Loucy (cell line): ENCODE measurements at regions not wholly inside any gene's neighbourhood (a gene's known extent, or its start where the extent isn't known, plus 50 kb on each side); places are given as distances from the start of the nearest gene placed in this dataset.

ENCODE experiments used
- H2AFZ ChIP-seq: fragments of 200-600 bp; sonication (generic); 2 replicates; pipeline ENCODE4 v1.6.0; 2016; ENCODE audit warnings: antibody characterized with exemption, mild to moderate bottlenecking, low read length, moderate library complexity
- H3F3A ChIP-seq: fragments of 200-600 bp; 2 replicates; pipeline ENCODE4 v1.6.0; 2016; ENCODE audit warnings: antibody characterized with exemption, low read depth, mild to moderate bottlenecking
- H3K27me3 ChIP-seq: fragments of 200-600 bp; sonication (generic); 2 replicates; pipeline ENCODE4 v1.6.1; 2014; ENCODE audit warnings: low read length, mild to moderate bottlenecking; ENCODE audit not compliant: insufficient read depth, poor library complexity, severe bottlenecking
- H3K36me3 ChIP-seq: fragments of 200-600 bp; sonication (generic); 2 replicates; pipeline ENCODE4 v1.6.1; 2016; ENCODE audit warnings: low read length; ENCODE audit not compliant: insufficient read depth
- H3K4me1 ChIP-seq: fragments of 200-600 bp; sonication (generic); 2 replicates; pipeline ENCODE4 v1.5.1; 2014; ENCODE audit warnings: low read length, mild to moderate bottlenecking; ENCODE audit not compliant: insufficient read depth, poor library complexity, severe bottlenecking
- H3K4me2 ChIP-seq: fragments of 200-600 bp; sonication (generic); 2 replicates; pipeline ENCODE4 v1.6.0; 2014; ENCODE audit warnings: antibody characterized with exemption, low read length, low read depth, mild to moderate bottlenecking; ENCODE audit not compliant: poor library complexity, severe bottlenecking
- H3K4me3 ChIP-seq: fragments of 200-600 bp; sonication (generic); 2 replicates; pipeline ENCODE4 v1.5.1; 2014; ENCODE audit warnings: low read length, mild to moderate bottlenecking, mixed read lengths; ENCODE audit not compliant: poor library complexity, severe bottlenecking
- H3K79me2 ChIP-seq: fragments of 200-600 bp; sonication (generic); 2 replicates; pipeline ENCODE4 v1.6.1; 2014; ENCODE audit warnings: low read length; ENCODE audit not compliant: insufficient read depth
- H3K9ac ChIP-seq: fragments of 200-600 bp; sonication (generic); 2 replicates; pipeline ENCODE4 v1.6.0; 2014; ENCODE audit warnings: mild to moderate bottlenecking, low read depth, low read length, moderate library complexity; ENCODE audit not compliant: poor library complexity, severe bottlenecking
- H3K9me2 ChIP-seq: fragments of 200-600 bp; sonication (generic); replicated peaks from 2 replicates; pipeline ENCODE4 v1.6.1; 2016; ENCODE audit warnings: low read depth, low read length, mixed read lengths
- H3K9me3 ChIP-seq: fragments of 200-600 bp; sonication (generic); 2 replicates; pipeline ENCODE4 v1.6.1; 2014; ENCODE audit warnings: mild to moderate bottlenecking, antibody characterized with exemption, low read length, low read depth; ENCODE audit not compliant: insufficient read depth
- H4K20me1 ChIP-seq: fragments of 200-600 bp; sonication (generic); 2 replicates; pipeline ENCODE4 v1.6.0; 2014; ENCODE audit warnings: antibody characterized with exemption, low read length, mild to moderate bottlenecking; ENCODE audit not compliant: insufficient read depth, poor library complexity, severe bottlenecking
- CTCF ChIP-seq: fragments of 200-600 bp; sonication (generic); conservative IDR thresholded peaks from 2 replicates; pipeline ENCODE4 v1.5.1; 2014; ENCODE audit warnings: mild to moderate bottlenecking, antibody characterized with exemption, low read length
- EZH2phosphoT487 ChIP-seq: fragments of 200-600 bp; IDR thresholded peaks from 2 replicates; pipeline ENCODE4 v1.6.1; 2018; ENCODE audit warnings: antibody characterized with exemption, mild to moderate bottlenecking, moderate library complexity, borderline replicate concordance

DNA sequence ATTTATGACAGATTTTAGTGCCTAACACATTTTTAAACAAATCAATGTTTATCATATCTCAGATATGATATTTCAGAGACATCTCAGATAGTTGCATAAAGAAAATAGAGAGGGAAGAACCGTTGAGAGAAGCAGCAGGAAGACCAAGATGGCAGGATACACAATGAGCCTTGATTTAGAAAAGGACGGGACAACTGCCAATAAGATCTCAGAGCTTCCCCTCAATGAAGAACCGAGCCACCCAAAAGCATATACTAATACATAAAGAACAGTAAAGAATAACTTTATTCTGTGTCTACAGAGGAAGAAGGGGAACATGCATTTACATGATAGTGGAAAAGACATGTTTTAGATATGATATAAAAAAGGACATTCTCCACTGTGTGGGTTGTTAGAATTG is 375.9 kb upstream of the SOX5 start:
- TF ChIP-seq EZH2phosphoT487 (no peak), CTCF (no peak)
- Histone ChIP-seq H3F3A (no peaks in the 10 kb centered on the region), H3K9me3 (no peaks in the 10 kb centered on the region), H3K4me3 (no peak overlapping the region), H3K79me2 (no peaks in the 10 kb centered on the region), H4K20me1 (no peaks in the 10 kb centered on the region), H3K4me2 (no peak overlapping the region), H3K27me3 (no peaks in the 10 kb centered on the region), H3K36me3 (no peaks in the 10 kb centered on the region), H3K9ac (no peak overlapping the region), H3K4me1 (no peaks in the 10 kb centered on the region), H2AFZ (no peak overlapping the region), H3K9me2 (no peaks in the 10 kb centered on the region)

DNA sequence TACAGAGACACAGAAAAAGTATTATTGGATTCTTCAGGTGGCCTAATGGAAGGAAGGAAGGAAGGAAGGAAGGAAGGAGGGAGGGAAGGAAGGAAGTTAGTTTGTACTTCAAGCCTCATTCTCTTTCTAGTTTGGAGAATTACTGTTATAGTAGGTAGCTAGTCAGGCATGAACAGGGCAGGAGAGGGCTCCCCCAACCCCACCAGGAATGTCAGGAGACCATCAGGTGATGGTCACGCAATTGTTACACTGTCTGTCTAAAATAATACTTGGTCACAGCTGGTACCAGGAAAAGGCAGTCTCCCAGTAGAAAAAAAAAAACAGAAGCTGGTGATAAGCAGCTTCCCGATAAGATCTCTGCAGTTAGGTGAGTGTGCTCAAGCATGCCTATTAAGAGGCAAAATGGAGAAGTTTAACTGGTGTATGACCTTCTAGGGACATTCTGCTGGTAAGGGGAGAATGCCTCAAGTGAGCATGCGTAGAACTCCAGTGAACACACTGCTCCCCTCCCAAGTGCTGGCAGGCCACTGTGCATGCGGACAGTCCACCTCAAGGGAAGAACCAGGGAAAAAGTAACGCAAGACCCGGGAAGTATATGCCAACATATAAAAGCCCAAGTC is 358.4 kb upstream of the SOX5 start:
- Histone ChIP-seq H2AFZ (no peak overlapping the region), H3K9me2 (no peaks in the 10 kb centered on the region), H3K4me2 (peak overlapping the region; percentile 28), H3K36me3 (no peaks in the 10 kb centered on the region), H3K4me3 (no peak overlapping the region), H3K9me3 (no peaks in the 10 kb centered on the region), H4K20me1 (no peaks in the 10 kb centered on the region), H3K27me3 (no peaks in the 10 kb centered on the region), H3K9ac (peak overlapping the region; percentile 29), H3K79me2 (no peaks in the 10 kb centered on the region), H3F3A (no peaks in the 10 kb centered on the region), H3K4me1 (peaks cover 32% of the 10 kb centered on the region)
- no peak for TF ChIP-seq CTCF
- no peak for TF ChIP-seq EZH2phosphoT487

DNA sequence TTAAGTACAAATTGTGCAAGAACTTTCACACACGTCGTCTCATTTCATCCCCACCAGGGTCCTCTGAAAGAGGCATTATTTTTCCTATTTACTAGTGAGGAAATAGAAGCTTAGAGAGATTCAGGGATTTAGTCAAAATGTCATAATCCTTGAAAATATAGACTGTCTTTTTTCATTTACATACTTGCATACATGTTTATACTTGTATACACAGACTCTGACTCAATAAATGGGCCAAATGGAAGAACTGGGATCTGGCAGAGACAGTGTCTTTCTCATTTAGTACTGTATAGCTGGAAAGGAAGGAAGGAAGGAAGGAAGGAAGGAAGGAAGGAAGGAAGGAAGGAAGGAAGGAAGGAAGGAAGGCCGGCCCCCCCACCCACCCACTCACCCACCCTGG is 357.7 kb upstream of the SOX5 start:
- Histone ChIP-seq H4K20me1 (no peaks in the 10 kb centered on the region), H2AFZ (no peak overlapping the region), H3K27me3 (no peaks in the 10 kb centered on the region), H3K36me3 (no peaks in the 10 kb centered on the region), H3K9me3 (no peaks in the 10 kb centered on the region), H3K4me1 (peaks cover 32% of the 10 kb centered on the region), H3K4me2 (no peak overlapping the region), H3K9me2 (no peaks in the 10 kb centered on the region), H3F3A (no peaks in the 10 kb centered on the region), H3K9ac (no peak overlapping the region), H3K4me3 (no peak overlapping the region), H3K79me2 (no peaks in the 10 kb centered on the region)
- no peak for TF ChIP-seq EZH2phosphoT487
- TF ChIP-seq CTCF, result no peak
